GM12874 (cell line): ENCODE measurements at regions not wholly inside any gene's neighbourhood (a gene's known extent, or its start where the extent isn't known, plus 50 kb on each side); places are given as distances from the start of the nearest gene placed in this dataset.

Source experiments
- CTCF ChIP-seq: IDR thresholded peaks from 2 replicates; pipeline ENCODE4 v1.5.1; 2011; ENCODE audit warnings: low read depth, mild to moderate bottlenecking, control low read depth, low read length, moderate library complexity; ENCODE audit not compliant: insufficient read depth

DNA sequence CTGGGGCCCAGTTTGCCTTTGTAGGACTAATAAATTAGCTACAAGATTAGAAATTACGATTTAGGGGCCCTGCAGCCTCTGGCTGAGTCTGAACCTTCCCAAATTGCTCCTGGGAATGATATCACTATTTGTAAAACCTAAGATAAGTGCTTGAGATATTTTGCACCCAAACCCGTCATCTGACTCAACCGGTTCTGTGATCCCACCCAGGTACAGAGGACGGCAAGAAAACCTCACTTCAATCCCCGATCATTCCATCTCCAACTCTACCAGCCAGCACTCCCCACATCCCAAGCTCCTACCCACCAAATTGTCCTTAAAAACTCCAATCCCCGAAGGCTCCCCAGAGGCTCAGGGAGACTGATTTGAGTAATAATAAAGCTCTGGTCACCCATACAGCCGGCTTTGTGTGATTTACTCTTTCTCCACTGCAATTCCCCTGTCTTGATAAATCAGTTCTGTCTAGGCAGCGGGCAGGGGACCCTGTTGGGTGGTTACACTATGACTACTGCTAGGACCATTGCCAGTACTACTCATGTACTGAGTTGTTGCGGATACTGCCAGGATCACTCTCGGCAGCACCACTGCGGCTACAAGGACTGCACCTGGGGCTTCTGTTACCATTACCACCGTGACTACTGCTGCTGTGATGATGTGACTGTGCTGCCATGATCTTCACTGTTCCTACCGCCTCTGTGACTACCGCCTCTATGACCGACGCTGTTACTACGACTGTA is 73.1 kb downstream of the IRF8 start:
- no peak for TF ChIP-seq CTCF

DNA sequence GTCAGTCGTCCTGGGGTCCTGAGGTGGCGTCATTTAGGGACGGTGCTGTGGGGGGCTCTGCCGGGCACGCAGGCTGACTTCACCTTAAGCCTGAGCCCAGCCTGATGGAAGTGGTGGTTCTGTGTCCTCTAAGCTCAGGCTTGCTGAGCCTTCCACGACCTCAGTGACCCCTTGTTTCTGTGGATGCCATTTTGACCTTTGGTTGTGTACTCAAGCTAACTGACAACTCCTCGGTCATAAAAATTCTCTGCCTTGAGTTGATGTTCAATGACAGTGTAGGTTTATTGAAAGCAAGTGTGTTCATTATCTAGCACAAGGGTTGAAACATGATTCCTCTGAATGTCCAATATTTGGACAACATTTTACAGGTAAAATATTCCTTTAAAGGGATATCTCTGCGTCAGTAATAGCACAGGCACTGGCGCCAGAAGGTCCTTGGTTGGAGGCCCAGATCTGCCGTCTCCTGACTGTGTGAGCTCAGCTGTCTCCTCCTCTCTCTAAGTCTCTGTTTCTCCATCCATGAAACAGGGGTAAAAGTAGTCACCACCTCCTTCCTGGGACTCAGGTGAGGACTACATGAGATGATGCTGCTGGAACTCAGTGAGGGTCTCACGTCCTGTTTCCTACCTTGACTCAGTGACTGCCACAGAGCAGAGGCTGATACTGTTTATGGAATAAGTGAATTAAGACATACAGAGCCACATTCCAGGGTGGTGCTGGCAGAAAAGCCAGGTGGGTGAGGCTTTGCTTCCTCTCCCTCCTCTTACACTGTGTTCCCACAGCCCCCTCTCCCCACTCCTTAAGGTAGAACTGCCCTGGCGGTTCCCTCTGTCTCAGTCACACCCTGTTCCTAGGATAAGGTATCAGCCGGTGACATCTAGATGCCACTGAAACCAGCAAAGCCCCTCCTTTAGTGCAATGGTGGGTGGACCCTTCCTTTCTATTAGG is 75.7 kb downstream of the IRF8 start:
- no peak for TF ChIP-seq CTCF

DNA sequence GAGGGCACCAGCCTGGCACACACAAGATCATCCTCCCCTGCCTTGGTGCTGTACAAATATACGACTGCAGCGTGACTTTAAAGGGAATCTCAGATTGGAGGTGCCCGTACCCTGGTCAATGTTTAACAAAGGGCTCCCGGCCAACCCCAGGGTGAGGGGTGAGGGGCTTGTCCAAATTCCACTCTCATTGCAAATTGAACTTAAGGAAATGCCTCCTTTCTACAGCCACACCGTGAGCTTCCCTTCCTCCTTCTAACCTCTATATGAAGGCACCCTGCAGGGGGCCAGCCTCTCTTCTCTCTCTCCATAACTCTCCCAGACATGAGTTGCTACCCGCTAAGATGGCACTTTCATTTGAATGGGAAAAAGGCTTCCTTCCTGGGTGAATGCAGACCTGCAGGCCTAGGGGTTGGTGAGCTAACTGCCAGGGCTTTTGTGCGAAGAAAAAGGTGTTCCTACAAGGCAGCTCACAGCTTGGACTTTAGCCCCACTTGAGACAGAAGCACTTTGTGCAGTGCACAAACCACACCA is 76.6 kb downstream of the IRF8 start:
- no peak for TF ChIP-seq CTCF

DNA sequence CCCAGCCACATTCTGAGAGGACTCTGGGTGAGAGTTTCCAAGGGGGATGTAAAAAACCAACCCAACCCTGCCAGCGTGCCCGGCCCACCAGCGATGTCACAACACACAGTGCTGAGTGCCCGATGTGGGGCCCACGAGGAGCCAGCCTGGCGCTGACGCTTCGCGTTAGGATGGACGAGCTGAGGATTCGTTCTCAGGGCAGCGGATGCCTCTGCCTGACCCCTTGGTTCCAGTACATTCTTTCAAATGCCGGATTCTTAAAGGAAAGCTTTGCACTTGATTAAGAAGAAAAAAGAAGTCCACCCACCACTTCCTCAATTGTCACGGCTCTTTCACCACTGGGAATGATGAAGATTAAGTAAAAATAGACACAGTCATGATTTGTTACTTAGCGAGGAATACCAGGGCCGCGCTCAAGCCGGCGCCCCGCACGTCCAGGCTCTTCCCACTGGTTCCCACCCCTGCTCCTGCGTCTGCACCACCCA is 79.4 kb downstream of the IRF8 start:
- no peak for TF ChIP-seq CTCF

DNA sequence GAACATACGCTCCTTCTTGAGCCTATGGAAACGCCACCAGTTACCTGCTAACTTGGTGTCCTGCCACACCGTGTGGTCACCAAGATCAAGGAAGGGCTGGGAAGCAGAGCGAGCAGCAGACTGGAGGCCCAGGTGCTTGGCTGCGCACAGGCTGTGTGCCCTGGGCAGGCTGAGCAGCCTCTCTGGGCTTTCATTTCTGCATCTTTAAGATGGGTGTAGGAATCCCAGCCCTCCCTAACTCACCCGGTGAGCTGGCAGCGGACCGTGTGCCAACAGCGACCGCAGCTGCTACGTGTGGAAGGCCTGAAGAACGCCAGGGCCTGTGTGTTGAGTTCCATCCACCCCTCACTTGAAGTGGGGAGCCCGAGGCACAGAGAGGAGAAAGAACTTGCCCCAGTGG is 80.0 kb downstream of the IRF8 start:
- no peak for TF ChIP-seq CTCF

DNA sequence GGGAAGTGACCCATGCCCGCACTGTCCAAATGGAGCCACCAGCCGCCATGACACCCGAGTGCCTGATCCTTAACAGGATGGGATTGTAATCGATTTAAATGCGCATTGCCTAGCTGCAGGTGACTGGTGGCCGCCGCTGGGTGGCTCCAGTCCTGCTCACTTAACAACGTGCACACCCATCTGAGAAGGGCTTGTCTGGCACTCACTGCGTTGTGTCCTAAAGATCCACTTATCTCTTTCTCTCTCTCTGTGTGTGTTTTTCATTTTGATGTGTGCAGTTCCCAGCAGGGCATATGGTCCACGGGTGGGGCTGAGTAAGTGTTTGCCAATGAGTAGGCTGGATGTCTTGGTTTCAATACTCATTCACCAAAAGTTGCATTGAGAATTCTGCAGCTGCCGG is 80.6 kb downstream of the IRF8 start:
- TF ChIP-seq CTCF: no peak

- no peak for TF ChIP-seq CTCF
These were observed 81.7 kb downstream of the IRF8 start for GRCh38 chr16:85980686-85981085.
